SU-DHL-6 (cell line): ENCODE measurements at regions not wholly inside any gene's neighbourhood (a gene's known extent, or its start where the extent isn't known, plus 50 kb on each side); places are given as distances from the start of the nearest gene placed in this dataset.

Experiments
- H2AFZ ChIP-seq: fragments of 200-600 bp; sonication (generic); 2 replicates; pipeline ENCODE4 v1.6.1; 2014; ENCODE audit warnings: low read depth, mild to moderate bottlenecking, moderate library complexity, mixed read lengths, antibody characterized with exemption, low read length; ENCODE audit not compliant: severe bottlenecking
- H3F3A ChIP-seq: fragments of 200-600 bp; shearing (Covaris generic); 2 replicates; pipeline ENCODE4 v1.6.0; 2016; ENCODE audit warnings: antibody characterized with exemption, mild to moderate bottlenecking; ENCODE audit not compliant: insufficient read depth
- H3K27ac ChIP-seq: fragments of 200-600 bp; sonication (generic); 2 replicates; pipeline ENCODE4 v1.5.1; 2016; ENCODE audit warnings: low read depth, mild to moderate bottlenecking, low read length, moderate library complexity, mixed read lengths
- H3K27me3 ChIP-seq: fragments of 200-600 bp; sonication (generic), shearing (Covaris generic); 2 replicates; pipeline ENCODE4 v1.6.0; 2014; ENCODE audit warnings: mild to moderate bottlenecking, low read length
- H3K36me3 ChIP-seq: fragments of 200-600 bp; sonication (generic); 2 replicates; pipeline ENCODE4 v1.6.1; 2014; ENCODE audit warnings: mild to moderate bottlenecking, low read length, mixed read lengths
- H3K4me2 ChIP-seq: fragments of 300-600, 200-600 bp; shearing (Covaris generic), sonication (generic); 2 replicates; pipeline ENCODE4 v1.6.0; 2014; ENCODE audit warnings: low read length, low read depth, mild to moderate bottlenecking; ENCODE audit not compliant: poor library complexity, severe bottlenecking
- H3K4me3 ChIP-seq: fragments of 200-600 bp; sonication (generic); 2 replicates; pipeline ENCODE4 v1.5.1; 2014; ENCODE audit warnings: antibody characterized with exemption, low read length, mild to moderate bottlenecking, mixed read lengths; ENCODE audit not compliant: insufficient read depth, poor library complexity, severe bottlenecking
- H3K79me2 ChIP-seq: fragments of 200-600 bp; sonication (generic); 2 replicates; pipeline ENCODE4 v1.6.1; 2014; ENCODE audit warnings: mild to moderate bottlenecking, low read length, moderate library complexity; ENCODE audit not compliant: insufficient read depth
- H3K9ac ChIP-seq: fragments of 200-600 bp; sonication (generic); 2 replicates; pipeline ENCODE4 v1.7.0; 2014; ENCODE audit warnings: mild to moderate bottlenecking, low read length
- H3K9me2 ChIP-seq: fragments of 200-600 bp; sonication (generic); replicated peaks from 2 replicates; pipeline ENCODE4 v1.6.1; 2014; ENCODE audit warnings: low read length; ENCODE audit not compliant: insufficient read depth
- H3K9me3 ChIP-seq: fragments of 200-600 bp; sonication (generic); 2 replicates; pipeline ENCODE4 v1.6.1; 2014; ENCODE audit warnings: low read length, mixed read lengths; ENCODE audit not compliant: insufficient read depth
- H4K20me1 ChIP-seq: fragments of 200-600 bp; sonication (generic); 2 replicates; pipeline ENCODE4 v1.6.1; 2014; ENCODE audit warnings: low read depth, mild to moderate bottlenecking, antibody characterized with exemption, low read length, moderate library complexity, mixed read lengths
- EZH2phosphoT487 ChIP-seq: fragments of 200-600 bp; sonication (generic), shearing (Covaris generic); conservative IDR thresholded peaks from 2 replicates; pipeline ENCODE4 v1.6.1; 2018; ENCODE audit warnings: mild to moderate bottlenecking, antibody characterized with exemption, low read length, moderate library complexity, mixed read lengths
- TF ChIP-seq, protein P1 (sequence below): fragments of 200-600 bp; sonication (generic); IDR thresholded peaks from one replicate; pipeline ENCODE4 v1.5.1; 2017; ENCODE audit warnings: antibody characterized with exemption, mild to moderate bottlenecking, low read length, moderate library complexity; ENCODE audit not compliant: insufficient read depth, poor library complexity, severe bottlenecking

DNA sequence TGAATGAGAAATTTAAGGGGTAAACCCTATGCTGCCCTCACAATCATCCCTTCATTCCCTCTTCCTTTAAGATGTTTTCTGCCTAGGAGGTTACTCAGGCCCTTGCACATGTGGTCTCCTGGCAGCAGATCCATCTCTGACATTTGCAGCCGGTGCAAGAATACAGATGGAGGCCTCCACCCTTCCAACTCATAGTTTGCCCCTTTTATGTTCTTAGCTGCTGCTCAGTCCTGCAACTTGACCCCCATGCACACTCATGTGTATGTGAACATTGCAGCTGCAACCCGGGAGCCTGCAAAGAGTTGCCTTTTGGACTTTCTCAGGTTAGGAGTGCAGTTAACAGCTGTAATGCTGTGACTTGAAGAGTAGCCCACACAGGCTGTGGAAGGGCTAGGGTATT, 131.9 kb upstream of the SGK1 start:
- H3K27me3 ChIP-seq: no peaks in the 10 kb centered on the region
- no peaks in the 10 kb centered on the region for H3K9me2 ChIP-seq
- H3K9ac ChIP-seq: no peak overlapping the region
- no peak overlapping the region for H2AFZ ChIP-seq
- H3K27ac ChIP-seq: no peak overlapping the region
- TF ChIP-seq, protein P1, sequence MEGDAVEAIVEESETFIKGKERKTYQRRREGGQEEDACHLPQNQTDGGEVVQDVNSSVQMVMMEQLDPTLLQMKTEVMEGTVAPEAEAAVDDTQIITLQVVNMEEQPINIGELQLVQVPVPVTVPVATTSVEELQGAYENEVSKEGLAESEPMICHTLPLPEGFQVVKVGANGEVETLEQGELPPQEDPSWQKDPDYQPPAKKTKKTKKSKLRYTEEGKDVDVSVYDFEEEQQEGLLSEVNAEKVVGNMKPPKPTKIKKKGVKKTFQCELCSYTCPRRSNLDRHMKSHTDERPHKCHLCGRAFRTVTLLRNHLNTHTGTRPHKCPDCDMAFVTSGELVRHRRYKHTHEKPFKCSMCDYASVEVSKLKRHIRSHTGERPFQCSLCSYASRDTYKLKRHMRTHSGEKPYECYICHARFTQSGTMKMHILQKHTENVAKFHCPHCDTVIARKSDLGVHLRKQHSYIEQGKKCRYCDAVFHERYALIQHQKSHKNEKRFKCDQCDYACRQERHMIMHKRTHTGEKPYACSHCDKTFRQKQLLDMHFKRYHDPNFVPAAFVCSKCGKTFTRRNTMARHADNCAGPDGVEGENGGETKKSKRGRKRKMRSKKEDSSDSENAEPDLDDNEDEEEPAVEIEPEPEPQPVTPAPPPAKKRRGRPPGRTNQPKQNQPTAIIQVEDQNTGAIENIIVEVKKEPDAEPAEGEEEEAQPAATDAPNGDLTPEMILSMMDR: no peak
- no peak for TF ChIP-seq EZH2phosphoT487
- H3K9me3 ChIP-seq: no peaks in the 10 kb centered on the region
- no peak overlapping the region for H3K4me3 ChIP-seq
- no peaks in the 10 kb centered on the region for H4K20me1 ChIP-seq
- H3K79me2 ChIP-seq: no peaks in the 10 kb centered on the region
- H3K4me2 ChIP-seq: no peak overlapping the region
- H3K36me3 ChIP-seq: no peaks in the 10 kb centered on the region
- H3F3A ChIP-seq: no peaks in the 10 kb centered on the region

DNA sequence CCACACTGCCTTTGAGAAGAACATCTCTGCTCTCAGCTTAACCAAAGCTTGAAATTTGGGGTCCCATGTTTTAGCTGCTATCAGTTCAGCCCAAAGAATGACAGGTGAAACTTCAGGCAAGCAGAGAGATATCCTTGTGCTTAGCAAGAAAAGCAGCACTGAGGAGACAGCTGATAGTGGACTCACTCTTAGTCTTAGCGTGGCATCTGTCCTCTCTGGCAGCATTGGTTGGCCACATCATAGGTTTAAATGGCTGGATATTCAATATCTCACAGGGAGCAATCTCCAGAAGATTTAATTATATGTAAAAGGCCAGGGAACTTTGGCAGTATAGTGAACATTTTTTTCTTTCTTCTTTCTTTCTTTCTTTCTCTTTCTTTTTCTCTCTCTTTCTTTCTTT, 131.1 kb upstream of the SGK1 start:
- H4K20me1 ChIP-seq: no peaks in the 10 kb centered on the region
- H3K4me2 ChIP-seq: no peak overlapping the region
- no peaks in the 10 kb centered on the region for H3K36me3 ChIP-seq
- H2AFZ ChIP-seq: no peak overlapping the region
- no peaks in the 10 kb centered on the region for H3K79me2 ChIP-seq
- no peaks in the 10 kb centered on the region for H3K27me3 ChIP-seq
- TF ChIP-seq, protein P1: no peak
- no peak for TF ChIP-seq EZH2phosphoT487
- H3K4me3 ChIP-seq: no peak overlapping the region
- H3K9me3 ChIP-seq: no peaks in the 10 kb centered on the region
- no peaks in the 10 kb centered on the region for H3F3A ChIP-seq
- no peak overlapping the region for H3K9ac ChIP-seq
- H3K27ac ChIP-seq: no peak overlapping the region
- H3K9me2 ChIP-seq: no peaks in the 10 kb centered on the region

DNA sequence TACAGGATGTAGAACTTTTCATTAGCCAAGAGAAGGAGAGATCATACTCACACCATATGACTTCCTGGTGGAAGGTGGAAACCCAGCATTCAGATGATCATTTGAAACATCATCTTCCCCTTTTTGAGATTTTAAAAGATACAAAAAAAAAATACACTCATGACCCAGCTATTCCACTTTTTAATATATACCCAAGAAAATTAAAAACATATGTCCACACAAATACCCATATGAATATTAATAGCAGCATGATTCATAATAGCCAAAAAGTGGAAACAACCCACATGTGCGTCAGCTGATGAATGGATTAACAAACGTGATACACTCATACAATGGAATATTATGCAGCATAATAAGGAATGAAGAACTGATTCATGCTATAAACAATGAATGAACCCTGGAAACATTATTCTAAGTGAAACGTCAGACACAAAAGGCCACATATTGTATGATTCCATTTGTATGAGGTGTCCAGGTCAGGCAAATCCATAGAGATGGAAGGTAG, 130.0 kb upstream of the SGK1 start:
- H2AFZ ChIP-seq: no peak overlapping the region
- no peaks in the 10 kb centered on the region for H3K79me2 ChIP-seq
- TF ChIP-seq, protein P1: no peak
- TF ChIP-seq EZH2phosphoT487: no peak
- H3K4me2 ChIP-seq: no peak overlapping the region
- no peak overlapping the region for H3K4me3 ChIP-seq
- H3K27me3 ChIP-seq: no peaks in the 10 kb centered on the region
- no peak overlapping the region for H3K27ac ChIP-seq
- H4K20me1 ChIP-seq: no peaks in the 10 kb centered on the region
- no peaks in the 10 kb centered on the region for H3F3A ChIP-seq
- H3K9me2 ChIP-seq: no peaks in the 10 kb centered on the region
- no peak overlapping the region for H3K9ac ChIP-seq
- no peaks in the 10 kb centered on the region for H3K9me3 ChIP-seq
- no peaks in the 10 kb centered on the region for H3K36me3 ChIP-seq
